ENCODE measurements at regions not wholly inside any gene's neighbourhood (a gene's known extent, or its start where the extent isn't known, plus 50 kb on each side); places are given as distances from the start of the nearest gene placed in this dataset.

GRCh38 chr13:22127277-22128164, 456.6 kb downstream of the FGF9 start:
- TF ChIP-seq CTCF (IDR thresholded peaks at IDR 0.05) (no peak), EZH2 (IDR thresholded peaks at IDR 0.05; ENCODE audit: borderline replicate concordance, insufficient read depth, low read depth, low read length, poor library complexity, severe bottlenecking) (no peak)

All from B cell (primary cell).